ENCODE measurements at regions not wholly inside any gene's neighbourhood (a gene's known extent, or its start where the extent isn't known, plus 50 kb on each side); places are given as distances from the start of the nearest gene placed in this dataset.
"Not testable (repeated sequence)": the region's sequence is repeated elsewhere in the genome, so short reads cannot be mapped to it uniquely, and the experiment has no call there.

DNA sequence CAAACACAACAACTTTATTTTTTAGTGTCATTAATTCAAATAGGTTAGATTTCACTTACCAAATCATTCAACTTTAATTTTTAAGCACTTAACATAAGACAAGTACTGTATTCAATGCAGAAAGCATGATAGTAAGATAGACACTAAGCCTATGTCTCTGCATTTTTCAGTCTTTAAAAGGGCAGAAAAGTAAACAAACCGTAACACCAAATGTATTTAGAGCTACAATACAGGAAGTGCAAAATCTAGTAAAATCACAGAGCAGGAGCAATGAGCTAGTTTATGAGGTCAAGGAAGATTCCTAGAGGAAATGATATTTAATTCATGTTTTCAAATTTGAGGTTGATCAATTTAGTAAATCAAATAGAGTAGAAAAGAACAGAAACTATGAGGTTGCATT lies 68.0 kb upstream of the KLF8 start:
- DNase-seq = not testable (repeated sequence)
